ENCODE measurements at regions not wholly inside any gene's neighbourhood (a gene's known extent, or its start where the extent isn't known, plus 50 kb on each side); places are given as distances from the start of the nearest gene placed in this dataset.

GRCh38 chr4:31106419-31106818, 386.2 kb downstream of the PCDH7 start:
- DNase-seq (ENCODE audit: low spot score) = no peak

DNA sequence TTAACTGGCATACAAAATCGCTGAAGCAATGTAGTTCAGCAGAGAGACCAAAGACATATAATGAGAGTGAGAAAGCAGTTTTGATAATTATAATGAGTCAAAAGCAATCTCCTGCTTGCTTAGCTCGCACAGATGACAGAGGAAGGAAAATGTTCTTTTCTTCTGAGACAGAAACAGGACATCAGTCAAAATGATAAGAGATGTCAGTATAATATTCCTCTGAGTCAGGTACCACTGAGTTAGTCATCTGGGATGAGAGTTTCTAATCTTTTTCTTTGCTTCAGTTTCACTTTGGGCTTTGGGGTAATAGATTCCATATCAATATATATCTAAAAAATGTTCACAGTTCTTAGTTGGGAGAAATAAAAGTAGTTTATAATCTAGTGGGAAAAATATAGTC, 387.2 kb downstream of the PCDH7 start:
- no peak for DNase-seq (ENCODE audit: low spot score)

- no peak for DNase-seq (ENCODE audit: low spot score)
These were observed 388.6 kb downstream of the PCDH7 start for GRCh38 chr4:31108762-31109161.

GRCh38 chr4:31111790-31112189, 391.6 kb downstream of the PCDH7 start:
- no peak for DNase-seq (ENCODE audit: low spot score)

DNA sequence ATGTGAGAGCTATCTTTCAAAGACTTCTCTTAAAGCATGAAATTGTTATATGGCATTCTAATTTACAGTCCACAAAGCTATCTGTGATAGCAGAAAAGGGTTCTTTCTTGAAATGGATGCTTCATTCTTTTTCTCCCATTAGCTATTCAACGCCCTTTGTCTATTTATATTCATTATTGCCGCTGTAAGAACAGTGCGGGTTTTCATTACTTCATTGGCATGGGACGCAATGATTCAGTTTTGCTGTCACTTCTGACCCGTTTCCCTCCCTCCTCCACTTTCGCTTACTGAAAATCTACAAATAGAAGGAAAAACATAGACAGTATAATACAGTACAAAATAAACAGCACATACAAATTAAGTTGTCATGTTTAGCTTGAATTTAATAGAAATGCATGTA, 394.6 kb downstream of the PCDH7 start:
- DNase-seq (ENCODE audit: low spot score) = no peak

DNA sequence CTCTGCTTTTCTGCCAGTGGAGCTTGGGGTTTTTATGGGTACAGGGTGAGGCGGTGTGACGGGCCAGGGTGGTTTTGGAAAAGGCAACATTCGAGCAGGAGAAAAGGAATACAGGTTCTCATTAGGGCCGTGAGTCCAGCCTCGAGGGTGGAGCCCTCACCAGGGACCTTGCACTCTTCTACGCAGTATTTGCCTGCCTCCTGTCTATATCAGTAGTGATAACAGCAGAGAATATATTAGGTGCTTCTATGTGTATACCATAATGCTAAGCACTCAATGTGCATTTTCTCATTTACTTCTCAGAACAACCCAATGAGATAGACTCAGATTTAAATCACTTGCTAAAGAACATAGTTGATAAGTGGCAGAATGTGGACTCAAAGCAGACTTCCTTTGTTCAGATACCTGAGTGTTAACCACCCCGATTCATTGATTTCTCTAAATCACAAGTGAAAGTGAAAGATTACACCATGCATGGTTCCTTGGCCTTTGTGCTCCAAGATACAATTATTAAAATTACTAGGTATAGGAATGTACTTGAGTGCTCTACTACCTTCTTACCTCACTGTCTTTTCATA, 403.9 kb downstream of the PCDH7 start:
- no peak for DNase-seq (ENCODE audit: low spot score)

GRCh38 chr4:31125061-31125460, 404.9 kb downstream of the PCDH7 start:
- DNase-seq (ENCODE audit: low spot score) = no peak

DNA sequence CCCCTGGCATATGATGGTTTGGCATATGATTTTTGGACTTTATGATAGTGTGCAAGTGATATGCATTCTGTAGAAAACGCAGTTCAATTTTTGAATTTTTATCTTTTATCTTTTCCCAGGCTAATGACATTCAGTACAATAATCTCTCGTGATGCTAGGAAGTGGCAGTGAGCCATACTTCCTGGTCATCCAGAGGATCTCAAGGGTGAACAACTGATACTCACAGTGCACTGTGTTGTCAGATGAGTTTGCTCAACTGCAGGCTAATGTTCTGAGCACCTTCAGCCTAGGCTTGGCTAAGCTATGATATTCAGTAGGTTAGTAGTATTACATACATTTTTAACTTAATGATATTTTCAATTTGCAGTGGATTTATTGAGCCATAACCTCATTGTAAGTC, 405.3 kb downstream of the PCDH7 start:
- DNase-seq (ENCODE audit: low spot score) = no peak

DNA sequence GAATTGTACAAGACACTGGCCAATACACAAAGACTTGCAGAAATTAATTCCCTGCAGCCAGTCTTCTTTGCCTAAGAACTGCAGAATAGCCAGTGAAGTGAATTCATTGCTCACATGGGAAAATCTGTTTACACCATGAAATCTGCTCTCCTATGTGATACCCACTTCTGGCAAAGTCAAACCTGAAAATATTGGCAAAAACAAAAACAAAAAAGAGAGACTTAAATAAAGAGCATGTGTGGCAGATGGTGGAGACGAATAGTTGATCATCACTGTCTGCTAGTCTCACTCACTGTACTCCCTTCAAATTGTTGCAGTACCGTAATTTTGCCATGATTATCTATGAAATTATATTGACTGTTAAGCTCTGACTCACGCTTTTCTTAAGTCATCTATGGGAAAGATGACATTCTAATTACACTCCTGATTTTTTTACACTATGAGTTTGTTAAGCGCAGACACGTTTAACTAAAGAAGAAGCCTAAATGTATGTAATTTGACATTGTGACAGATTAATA, 406.8 kb downstream of the PCDH7 start:
- no peak for DNase-seq (ENCODE audit: low spot score)

GRCh38 chr4:31130930-31131329, 410.8 kb downstream of the PCDH7 start:
- DNase-seq (ENCODE audit: low spot score) = no peak

DNA sequence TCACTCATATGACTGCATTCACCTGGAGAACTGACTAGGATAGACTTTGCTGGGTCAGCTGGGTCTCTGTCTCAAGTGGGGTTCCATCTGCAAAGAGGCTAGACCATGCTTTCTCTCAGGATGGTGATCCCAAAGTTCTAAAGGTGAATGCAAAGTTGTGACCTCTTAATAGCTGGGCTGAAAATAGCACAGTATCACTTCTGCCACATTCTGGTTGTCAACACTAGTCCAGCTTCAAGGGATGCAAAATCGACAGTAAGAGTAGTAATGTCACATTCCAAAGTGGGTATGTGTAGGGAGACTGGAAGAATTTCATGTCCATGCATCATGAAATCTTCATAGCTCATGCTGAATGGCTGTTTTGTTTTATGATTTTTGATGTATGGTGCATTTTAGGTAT, 414.6 kb downstream of the PCDH7 start:
- DNase-seq (ENCODE audit: low spot score) = no peak

DNA sequence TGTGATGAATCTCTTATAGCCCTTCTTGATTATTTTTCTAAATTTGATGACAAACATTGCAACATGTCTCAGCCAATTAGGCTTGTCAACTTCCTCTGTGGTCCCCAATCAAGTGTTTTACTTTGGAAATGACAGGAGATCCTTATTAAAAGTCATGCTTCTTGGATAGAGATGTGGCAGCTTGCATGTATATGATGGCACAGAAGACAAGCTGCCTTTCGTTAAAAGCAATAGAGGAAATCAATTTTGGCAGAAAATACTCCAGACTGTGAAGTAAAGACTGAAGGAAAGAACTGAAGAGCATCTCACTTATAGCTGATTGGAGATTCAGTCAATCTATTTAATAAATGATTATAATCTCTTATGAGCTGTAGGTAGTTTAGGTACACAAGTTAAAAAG, 419.6 kb downstream of the PCDH7 start:
- DNase-seq (ENCODE audit: low spot score) = no peak

GRCh38 chr4:31141095-31141831, 421.1 kb downstream of the PCDH7 start:
- DNase-seq (ENCODE audit: low spot score) = no peak

DNA sequence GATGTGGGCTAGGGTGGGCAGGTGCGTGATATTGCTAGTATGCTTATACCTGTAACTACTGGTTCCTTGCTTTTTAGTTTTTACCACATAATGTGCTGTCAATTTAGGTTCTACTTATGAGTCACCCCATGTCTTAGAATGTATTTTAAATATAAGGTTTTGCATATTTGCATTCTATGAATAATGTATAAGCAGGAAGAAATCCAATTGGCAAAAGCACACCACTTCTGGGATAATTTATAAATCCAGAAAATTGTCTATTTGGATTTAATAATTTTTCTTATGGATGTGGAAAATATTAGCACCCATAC, 421.6 kb downstream of the PCDH7 start:
- no peak for DNase-seq (ENCODE audit: low spot score)

DNA sequence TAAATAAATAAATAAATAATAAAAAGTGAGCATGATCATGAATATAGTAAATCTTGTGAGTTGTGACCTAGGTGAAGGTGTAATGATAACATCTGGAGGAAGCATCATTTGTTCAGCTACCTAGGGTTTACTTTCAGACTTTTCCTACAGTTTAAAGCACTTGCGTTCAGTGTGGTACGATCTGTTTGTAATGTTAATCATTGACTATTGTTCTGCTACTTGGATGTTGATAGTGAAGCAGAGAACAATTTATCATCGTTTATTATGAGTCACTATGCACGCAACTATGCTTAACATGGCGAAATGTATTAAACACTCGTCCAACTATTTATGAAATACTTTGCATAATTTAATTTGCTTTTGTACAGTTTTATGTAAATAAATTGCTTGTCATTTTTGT, 426.2 kb downstream of the PCDH7 start:
- no peak for DNase-seq (ENCODE audit: low spot score)

DNA sequence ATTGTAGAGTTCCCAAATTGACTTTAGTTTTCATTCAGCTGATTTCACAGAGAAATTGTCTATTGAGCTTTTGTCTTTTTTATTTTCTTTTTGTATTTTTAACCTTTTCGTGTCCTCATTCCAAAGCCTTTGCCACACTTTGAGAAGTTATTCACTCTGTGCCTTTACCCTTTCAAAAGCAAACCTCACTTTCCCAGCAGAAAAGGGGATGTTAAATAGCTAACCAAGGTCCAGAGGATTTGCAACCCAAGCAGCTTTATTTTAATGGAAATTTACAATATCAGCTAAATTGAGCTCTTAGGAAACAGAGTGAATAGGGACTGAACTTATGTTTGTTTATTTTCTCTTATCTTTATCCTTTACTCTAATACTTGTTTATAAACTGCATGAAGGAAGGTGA, 428.8 kb downstream of the PCDH7 start:
- DNase-seq (ENCODE audit: low spot score) = no peak

- DNase-seq (ENCODE audit: low spot score) = no peak
These were observed 436.1 kb downstream of the PCDH7 start for GRCh38 chr4:31156221-31156620.

GRCh38 chr4:31160146-31160545, 440.0 kb downstream of the PCDH7 start:
- no peak for DNase-seq (ENCODE audit: low spot score)

GRCh38 chr4:31169846-31170245, 449.7 kb downstream of the PCDH7 start:
- no peak for DNase-seq (ENCODE audit: low spot score)

DNA sequence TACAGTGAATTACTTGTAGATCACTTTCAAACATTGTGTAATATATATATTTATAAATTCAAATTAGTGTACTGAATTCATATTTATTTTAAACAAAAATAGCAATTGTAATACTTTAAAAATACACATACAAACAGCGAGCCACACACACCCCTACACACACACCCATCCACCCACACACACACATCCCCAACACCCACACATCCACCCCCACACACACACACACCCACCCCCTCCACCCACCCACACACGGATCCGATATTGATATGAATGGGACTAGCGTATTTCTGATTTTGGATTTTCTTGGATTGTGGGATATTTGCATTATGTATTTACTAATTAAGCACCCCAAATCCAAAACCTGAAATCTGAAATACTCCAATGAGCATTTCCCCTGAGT, 451.2 kb downstream of the PCDH7 start:
- DNase-seq (ENCODE audit: low spot score) = no peak

DNA sequence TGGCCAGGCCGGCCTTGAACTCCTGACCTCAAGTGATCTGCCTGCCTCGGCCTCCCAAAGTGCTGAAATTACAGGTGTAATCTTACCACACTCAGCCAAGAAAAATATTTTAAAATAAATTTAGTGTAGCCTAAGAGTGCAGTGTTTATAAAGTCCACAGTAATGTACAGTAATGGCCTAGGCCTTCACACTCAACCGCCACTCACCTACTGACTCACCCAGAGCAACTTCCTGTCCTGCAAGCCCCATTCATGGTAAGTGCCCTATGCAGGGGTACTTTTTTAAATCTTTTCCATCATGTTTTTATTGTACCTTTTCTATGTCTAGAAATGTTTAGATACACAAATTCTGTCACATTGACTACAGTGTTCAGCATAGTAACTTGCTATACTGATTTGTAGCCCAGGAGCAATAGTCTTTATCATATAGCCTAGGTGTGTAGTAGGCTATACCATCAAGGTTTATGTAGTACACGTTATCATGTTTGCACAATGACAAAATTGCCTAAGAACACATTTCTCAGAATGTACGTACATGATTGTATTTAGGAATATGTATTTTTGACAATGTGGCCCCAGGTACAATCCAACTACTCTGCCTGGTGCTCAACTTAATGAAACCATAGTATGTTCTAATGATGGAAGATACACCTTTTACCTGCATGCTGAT, 455.2 kb downstream of the PCDH7 start:
- DNase-seq (ENCODE audit: low spot score) = no peak

DNA sequence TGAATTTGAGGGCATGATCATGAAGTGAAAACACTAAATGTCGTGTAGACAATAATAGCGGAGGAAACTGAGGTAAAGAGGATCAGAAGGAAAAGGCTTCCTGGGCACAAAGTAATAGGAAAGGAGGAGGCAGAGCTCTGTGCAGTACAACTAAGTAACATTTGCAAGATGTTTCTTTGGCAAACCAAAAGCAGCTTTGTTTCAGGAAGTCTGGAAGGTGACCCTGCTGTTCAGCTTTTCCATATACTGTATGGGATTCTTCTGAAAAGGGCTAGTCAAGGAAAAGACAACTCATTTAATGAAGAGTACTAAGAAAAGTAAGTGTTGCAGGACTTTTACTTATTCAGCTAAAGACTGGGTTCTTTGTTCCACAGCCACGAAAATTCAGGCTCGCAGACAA, 463.1 kb downstream of the PCDH7 start:
- no peak for DNase-seq (ENCODE audit: low spot score)

GRCh38 chr4:31185014-31185585, 464.9 kb downstream of the PCDH7 start:
- DNase-seq (ENCODE audit: low spot score) = no peak
